ENCODE measurements at regions not wholly inside any gene's neighbourhood (a gene's known extent, or its start where the extent isn't known, plus 50 kb on each side); places are given as distances from the start of the nearest gene placed in this dataset.

- TF ChIP-seq POLR2A (IDR thresholded peaks at IDR 0.05): no peak
- TF ChIP-seq, protein P1, sequence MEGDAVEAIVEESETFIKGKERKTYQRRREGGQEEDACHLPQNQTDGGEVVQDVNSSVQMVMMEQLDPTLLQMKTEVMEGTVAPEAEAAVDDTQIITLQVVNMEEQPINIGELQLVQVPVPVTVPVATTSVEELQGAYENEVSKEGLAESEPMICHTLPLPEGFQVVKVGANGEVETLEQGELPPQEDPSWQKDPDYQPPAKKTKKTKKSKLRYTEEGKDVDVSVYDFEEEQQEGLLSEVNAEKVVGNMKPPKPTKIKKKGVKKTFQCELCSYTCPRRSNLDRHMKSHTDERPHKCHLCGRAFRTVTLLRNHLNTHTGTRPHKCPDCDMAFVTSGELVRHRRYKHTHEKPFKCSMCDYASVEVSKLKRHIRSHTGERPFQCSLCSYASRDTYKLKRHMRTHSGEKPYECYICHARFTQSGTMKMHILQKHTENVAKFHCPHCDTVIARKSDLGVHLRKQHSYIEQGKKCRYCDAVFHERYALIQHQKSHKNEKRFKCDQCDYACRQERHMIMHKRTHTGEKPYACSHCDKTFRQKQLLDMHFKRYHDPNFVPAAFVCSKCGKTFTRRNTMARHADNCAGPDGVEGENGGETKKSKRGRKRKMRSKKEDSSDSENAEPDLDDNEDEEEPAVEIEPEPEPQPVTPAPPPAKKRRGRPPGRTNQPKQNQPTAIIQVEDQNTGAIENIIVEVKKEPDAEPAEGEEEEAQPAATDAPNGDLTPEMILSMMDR (IDR thresholded peaks at IDR 0.05): no peak
- TF ChIP-seq POLR2AphosphoS5 (IDR thresholded peaks at IDR 0.05): no peak
These were observed 205.7 kb downstream of the VAPA start for GRCh38 chr18:10119528-10119927.

Data from breast epithelium (tissue), 3 donors.